Endothelial cell (in vitro differentiated cells): ENCODE measurements at regions not wholly inside any gene's neighbourhood (a gene's known extent, or its start where the extent isn't known, plus 50 kb on each side); places are given as distances from the start of the nearest gene placed in this dataset.

Experiments used
- DNase-seq: peaks from one replicate; pipeline ENCODE4 v3.0.0; 2021; ENCODE audit warnings: low spot score
- H3K27ac Mint-ChIP-seq: one replicate; pipeline ENCODE4 v1.8.0; 2021; ENCODE audit warnings: mixed read lengths, inconsistent platforms; ENCODE audit not compliant: unreplicated experiment
- H3K27me3 Mint-ChIP-seq: one replicate; pipeline ENCODE4 v1.8.0; 2021; ENCODE audit warnings: mild to moderate bottlenecking, moderate library complexity, mixed read lengths, inconsistent platforms; ENCODE audit not compliant: unreplicated experiment
- H3K36me3 Mint-ChIP-seq: one replicate; pipeline ENCODE4 v1.8.0; 2021; ENCODE audit warnings: mild to moderate bottlenecking, low read depth, mixed read lengths, inconsistent platforms; ENCODE audit not compliant: unreplicated experiment
- H3K4me1 Mint-ChIP-seq: one replicate; pipeline ENCODE4 v1.8.0; 2021; ENCODE audit warnings: mild to moderate bottlenecking, mixed read lengths, inconsistent platforms; ENCODE audit not compliant: unreplicated experiment
- H3K4me3 Mint-ChIP-seq: one replicate; pipeline ENCODE4 v1.8.0; 2021; ENCODE audit warnings: mild to moderate bottlenecking, mixed read lengths, inconsistent platforms; ENCODE audit not compliant: unreplicated experiment
- H3K9me3 Mint-ChIP-seq: one replicate; pipeline ENCODE4 v1.8.0; 2021; ENCODE audit warnings: mixed read lengths, inconsistent platforms; ENCODE audit not compliant: unreplicated experiment
- TF ChIP-seq, protein P1 (sequence below): fragments of 200-600 bp; sonication (generic); IDR thresholded peaks from one replicate; pipeline ENCODE4 v1.5.0; 2021; ENCODE audit warnings: antibody characterized with exemption; ENCODE audit not compliant: unreplicated experiment

DNA sequence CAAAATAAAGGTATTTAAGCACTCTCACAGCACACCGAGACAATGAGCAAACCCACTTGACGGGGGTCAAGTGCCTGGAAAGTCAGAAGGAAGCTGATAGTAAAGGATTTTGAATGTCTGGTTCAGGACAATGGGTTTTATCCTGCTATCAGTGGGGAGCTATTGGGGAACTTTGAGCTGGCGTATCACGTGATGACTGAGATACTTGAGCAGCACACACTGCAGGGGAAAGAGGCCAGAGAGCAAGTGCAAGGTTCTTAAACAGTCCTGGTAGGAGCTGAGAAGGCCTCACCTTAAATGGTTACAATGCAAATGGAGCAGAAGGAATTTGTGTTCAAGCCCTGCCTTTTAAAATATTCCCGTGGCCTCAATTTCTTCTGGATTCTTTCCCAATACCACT, 225.3 kb downstream of the LACC1 start:
- H3K27me3 Mint-ChIP-seq: no peaks in the 10 kb centered on the region
- H3K36me3 Mint-ChIP-seq: no peaks in the 10 kb centered on the region
- DNase-seq: no peak
- no peak overlapping the region for H3K4me3 Mint-ChIP-seq
- no peak overlapping the region for H3K27ac Mint-ChIP-seq
- no peaks in the 10 kb centered on the region for H3K9me3 Mint-ChIP-seq
- no peaks in the 10 kb centered on the region for H3K4me1 Mint-ChIP-seq
- TF ChIP-seq, protein P1, sequence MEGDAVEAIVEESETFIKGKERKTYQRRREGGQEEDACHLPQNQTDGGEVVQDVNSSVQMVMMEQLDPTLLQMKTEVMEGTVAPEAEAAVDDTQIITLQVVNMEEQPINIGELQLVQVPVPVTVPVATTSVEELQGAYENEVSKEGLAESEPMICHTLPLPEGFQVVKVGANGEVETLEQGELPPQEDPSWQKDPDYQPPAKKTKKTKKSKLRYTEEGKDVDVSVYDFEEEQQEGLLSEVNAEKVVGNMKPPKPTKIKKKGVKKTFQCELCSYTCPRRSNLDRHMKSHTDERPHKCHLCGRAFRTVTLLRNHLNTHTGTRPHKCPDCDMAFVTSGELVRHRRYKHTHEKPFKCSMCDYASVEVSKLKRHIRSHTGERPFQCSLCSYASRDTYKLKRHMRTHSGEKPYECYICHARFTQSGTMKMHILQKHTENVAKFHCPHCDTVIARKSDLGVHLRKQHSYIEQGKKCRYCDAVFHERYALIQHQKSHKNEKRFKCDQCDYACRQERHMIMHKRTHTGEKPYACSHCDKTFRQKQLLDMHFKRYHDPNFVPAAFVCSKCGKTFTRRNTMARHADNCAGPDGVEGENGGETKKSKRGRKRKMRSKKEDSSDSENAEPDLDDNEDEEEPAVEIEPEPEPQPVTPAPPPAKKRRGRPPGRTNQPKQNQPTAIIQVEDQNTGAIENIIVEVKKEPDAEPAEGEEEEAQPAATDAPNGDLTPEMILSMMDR: no peak

DNA sequence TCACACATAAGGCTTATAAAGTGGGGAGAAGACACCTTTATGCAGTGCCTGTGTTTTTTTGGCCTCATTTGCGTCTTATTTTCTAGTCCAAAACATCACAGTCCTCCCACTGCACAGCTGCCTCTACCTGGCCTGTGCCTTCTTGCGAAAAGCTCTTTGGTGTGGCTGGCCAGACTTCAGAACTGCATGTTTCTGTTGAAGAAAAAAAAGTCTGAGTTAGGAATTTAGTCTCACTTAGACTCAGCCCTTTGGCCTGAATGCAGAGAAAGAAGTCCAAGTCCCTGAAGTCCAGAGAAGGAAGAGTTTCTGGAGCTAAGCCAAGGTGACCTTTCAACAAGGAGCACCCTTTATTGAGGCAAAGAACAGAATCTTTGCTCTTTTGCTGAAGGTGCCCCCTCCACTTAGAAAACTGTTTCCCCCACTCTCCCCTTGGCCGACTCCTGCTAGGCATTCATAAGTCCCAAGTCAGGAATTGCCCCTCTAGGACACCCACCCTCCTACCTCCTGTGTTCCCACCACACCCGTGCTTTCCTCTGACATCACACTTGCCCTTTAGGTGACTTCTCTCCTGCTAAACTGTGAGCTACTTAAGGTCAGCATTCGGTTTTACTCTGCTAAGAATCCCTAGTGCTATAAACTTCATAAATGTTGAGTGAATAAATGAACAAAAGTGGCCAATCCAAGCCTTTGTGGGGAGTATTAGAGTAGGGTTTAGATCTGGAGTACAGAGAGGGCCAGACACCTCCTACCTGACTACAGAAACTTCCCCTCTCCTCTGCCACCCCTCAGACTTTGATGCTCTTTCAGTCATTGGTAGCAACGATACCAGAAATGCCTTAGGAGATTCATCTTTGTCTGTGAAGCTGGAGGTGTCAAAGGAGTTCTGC, 226.8 kb downstream of the LACC1 start:
- TF ChIP-seq, protein P1: no peak
- Mint-ChIP-seq H3K4me1 (no peaks in the 10 kb centered on the region), H3K36me3 (no peaks in the 10 kb centered on the region), H3K27ac (no peak overlapping the region), H3K4me3 (no peak overlapping the region), H3K9me3 (no peaks in the 10 kb centered on the region), H3K27me3 (no peaks in the 10 kb centered on the region)
- no peak for DNase-seq

DNA sequence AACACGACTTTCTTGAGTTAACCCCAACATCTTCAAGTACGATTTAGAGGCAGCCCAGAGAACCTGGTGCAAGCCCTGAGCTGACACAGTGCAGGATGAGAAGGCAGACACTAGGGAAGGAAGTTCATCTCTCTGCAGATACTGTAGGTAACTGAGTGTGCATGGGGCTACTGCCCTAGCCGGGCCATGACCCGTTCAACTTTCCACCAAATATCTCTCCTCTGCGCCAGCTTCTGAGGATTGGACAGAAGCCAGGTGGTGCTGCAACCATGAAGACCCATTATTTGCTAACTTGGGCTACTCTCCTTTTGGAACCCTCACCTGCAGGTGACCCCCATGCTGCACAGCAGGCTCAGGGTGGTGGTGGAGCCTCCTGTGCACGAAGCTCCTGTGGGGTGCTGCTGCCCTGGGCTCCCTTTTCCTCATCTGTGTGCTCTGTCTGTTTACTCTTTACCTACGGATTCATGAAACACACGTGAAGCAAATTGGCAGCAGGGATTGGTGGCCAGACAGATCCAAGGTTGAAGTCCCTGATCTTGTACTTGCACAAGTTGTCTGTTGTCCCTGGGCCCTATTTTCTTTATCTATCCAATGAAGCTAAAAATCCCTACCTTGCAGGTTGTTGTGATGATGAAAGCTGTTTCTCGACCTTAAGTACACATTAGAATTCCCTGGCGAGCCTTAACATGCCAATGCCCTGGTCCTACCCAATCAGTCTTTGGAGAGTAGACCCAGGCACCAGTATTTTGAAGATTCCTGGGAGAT, 227.8 kb downstream of the LACC1 start:
- DNase-seq: no peak
- Mint-ChIP-seq H3K36me3 (no peaks in the 10 kb centered on the region), H3K27me3 (no peaks in the 10 kb centered on the region), H3K4me1 (no peaks in the 10 kb centered on the region), H3K4me3 (no peak overlapping the region), H3K27ac (no peak overlapping the region), H3K9me3 (no peaks in the 10 kb centered on the region)
- TF ChIP-seq, protein P1: no peak

DNA sequence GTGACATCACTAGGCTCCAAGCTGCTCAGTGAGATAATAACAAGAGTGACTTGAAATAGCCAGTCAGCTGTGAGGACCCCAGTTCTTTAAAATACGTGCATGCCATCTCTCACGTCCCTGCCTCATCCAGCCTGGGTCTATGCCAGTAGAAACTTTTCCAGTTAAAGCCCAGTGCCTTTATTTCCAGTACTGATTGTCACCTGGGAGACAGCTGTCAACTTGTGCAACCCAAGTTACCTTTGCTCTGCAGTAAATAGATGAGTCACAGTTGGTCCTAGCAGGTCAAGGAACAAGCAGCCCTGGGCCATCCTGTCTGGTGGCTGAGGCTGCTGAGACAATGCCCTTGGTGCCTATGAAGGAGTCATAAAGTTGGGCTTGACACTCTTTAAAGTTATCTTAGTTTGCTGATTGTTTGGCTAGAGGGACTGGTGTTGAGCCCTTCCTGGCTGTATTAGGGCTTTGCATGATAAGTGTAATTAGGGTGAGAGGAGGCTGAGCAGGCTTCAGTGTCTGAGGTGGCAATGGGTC, 228.7 kb downstream of the LACC1 start:
- H3K27me3 Mint-ChIP-seq: no peaks in the 10 kb centered on the region
- H3K36me3 Mint-ChIP-seq: no peaks in the 10 kb centered on the region
- H3K27ac Mint-ChIP-seq: no peak overlapping the region
- TF ChIP-seq, protein P1: no peak
- H3K4me1 Mint-ChIP-seq: no peaks in the 10 kb centered on the region
- H3K4me3 Mint-ChIP-seq: no peak overlapping the region
- DNase-seq: no peak
- no peaks in the 10 kb centered on the region for H3K9me3 Mint-ChIP-seq
